ENCODE measurements at regions not wholly inside any gene's neighbourhood (a gene's known extent, or its start where the extent isn't known, plus 50 kb on each side); places are given as distances from the start of the nearest gene placed in this dataset.

DNA sequence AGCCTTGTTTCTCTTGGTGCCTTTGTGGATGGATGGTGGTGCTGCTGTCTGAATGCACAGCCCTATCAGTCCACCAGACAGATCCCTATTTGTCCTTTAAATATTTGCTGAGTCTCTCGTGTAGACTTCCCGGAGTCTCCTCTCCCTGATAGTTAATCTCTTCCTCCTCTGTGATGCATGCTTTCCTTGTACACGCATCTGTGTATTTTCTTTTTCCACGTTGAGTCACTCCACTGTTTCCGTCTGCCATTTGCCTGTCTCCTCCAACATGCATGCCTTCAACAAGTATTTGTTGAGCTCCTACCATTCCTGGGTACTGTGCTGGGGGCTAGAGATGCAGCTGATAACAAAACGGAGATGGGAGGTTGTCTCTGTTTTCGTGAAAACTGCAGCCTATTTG is 282.6 kb downstream of the HAPSTR1 start:
- DNase-seq (ENCODE audit: low read depth): no peak

DNA sequence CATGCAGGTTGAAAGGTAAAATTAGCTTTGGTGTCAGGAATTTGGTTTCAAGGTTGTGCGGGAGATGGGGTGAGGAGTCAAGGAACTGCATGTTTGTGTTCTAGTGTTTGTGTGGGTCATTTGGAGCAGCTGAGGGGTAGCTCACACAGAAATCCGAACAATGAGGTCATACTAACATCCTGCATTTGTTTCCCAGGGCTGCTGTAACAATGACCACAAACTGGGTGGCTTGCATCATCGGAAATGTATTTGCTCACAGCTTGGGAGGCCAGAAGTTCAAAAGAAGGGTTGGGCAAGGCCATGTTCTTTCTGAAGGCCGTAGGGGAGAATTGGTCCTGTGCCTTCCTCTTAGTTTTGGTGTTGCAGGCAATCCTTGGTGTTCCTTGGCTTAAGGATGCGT is 287.4 kb downstream of the HAPSTR1 start:
- DNase-seq (ENCODE audit: low read depth): no peak

DNA sequence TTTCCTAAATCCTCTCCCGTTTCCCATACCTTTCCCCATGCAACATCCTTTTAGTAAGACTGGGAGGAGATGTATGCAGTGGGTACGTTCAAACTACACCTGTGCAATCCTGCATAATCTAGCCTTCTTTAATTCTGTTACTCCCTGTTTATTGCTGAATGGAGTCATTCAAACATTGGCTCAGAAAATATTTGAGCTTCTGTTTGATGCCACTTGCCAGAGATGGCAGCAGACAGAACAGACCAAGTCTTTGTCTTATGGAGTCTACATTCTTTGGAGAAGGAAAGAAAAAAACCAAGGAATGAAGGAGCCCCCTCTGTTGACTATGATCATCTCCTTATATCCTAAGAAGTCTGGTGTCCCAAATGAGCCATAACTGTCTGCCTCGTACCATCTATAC is 288.8 kb downstream of the HAPSTR1 start:
- DNase-seq (ENCODE audit: low read depth): no peak

DNA sequence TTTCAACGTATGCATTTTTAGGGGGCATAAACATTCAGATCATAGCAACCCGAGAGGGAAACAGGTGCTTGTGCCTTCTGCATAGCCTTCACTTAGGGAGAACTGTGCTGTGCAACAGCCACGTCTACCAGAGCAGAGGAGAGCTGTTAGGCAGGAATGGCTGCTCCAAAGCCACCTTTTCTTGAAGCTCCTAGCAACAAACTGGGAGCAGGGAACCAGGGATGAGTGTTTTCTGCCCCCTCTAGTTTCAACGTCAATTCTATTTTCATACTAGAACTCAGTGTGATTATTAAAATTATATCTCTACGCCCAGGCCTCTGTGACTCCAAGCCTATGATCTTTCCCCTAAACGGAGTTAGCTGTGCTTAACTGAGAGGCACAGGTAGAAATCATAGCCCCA is 290.0 kb downstream of the HAPSTR1 start:
- DNase-seq (ENCODE audit: low read depth): no peak

DNA sequence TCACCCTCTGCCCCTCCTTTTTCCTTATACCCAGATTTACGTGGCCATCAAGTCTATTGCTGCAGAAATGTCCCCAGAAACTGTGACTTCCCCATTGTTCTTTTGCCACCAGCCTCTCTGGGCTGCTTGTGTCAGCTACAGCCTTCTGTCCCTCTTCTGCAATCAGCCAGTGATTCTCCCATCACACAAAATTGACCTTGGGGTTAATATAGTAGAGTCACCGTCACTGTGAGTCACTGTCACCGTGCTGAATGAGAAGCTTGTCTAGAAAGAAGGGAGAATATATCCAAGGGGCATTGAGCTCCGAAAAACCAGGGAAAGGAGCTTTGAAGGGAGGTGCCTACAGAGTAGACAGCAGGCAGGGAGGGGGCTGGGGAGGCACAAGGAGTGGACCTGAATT is 290.5 kb downstream of the HAPSTR1 start:
- DNase-seq (ENCODE audit: low read depth): no peak

DNA sequence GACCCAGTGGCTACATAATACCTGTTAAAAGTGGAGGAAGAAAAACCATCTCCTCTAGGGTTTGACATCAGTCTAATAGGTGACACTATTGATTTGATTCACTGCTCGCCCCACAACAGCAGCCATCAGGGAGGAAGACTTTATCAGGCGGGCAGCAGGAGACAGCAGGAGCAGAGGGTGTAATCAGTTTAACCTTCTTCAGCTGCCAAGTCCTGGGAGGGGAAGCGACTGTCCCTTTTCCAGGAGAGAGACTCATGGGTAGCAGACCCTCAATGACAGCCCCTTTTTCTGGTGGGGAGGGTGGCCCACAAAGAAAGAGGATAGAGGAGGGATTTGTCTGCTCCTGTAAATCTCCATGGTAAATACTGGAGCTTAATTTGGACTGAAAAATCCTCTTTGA is 291.8 kb downstream of the HAPSTR1 start:
- DNase-seq (ENCODE audit: low read depth): no peak

DNA sequence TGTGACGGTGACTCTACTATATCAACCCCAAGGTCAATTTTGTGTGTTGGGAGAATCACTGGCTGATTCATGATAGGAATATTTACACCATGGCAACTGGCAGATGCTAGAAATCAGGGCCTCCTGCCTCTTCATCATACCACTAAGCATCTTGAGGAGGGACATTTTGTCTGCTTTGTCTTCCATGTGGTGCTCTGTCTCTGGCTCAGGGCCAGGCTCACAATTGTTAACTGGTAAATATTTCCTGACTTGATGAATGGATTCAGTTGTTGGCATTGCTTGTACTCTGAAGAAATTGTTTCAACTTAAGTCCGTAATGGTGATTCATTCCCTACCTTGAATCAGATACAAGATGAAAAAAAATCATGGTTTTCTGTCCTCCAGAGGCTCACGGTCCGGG is 292.7 kb downstream of the HAPSTR1 start:
- DNase-seq (ENCODE audit: low read depth): no peak

DNA sequence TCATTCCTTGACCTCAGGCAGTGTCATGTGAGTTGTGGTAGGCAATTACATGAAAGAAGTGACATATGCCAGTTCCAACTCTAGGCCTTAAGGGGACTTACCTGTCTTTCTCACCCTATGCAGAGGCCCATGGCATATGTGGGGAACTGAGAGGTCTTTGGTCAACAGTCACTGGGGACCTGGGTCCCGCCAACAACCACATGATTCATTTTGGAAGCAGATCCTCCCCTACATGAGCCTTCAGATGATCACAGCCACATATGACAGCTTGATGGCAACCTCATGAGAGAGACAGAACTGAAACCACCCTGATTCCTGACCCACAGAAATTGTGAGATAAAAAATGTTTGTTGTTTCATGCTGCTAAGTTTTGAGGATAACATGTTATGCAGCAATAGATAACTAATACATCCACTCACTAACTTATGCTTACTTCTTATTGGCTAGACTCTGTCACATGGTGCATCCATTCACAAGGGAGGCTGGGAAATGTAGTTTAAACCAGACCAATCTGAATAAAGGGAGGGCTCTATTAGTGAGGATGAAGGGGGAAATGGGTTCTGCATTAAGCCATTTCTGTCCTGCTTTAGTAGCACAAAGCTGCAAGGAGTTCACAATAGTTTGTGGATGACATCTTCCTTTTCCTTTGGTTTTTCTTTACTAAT is 298.2 kb downstream of the HAPSTR1 start:
- DNase-seq (ENCODE audit: low read depth): no peak

DNA sequence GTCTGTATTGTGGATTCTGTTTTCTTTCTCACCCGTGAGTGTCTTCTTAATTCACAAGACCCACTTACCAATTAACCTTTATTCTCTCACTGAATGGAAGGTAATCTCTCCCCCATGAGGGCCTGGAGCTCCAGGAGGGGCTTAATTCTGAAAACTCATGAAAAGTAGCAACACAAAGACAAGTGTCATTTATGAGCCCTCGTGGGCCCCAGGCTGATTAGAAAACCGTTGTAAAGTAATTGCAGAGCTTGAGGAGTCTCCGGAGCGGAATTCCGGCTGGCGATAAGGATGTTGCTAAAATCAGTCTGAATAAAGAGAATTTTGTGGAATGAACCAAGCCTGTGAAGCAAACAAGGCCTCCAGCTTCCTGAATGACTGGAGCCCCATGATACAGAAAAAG is 301.5 kb downstream of the HAPSTR1 start:
- DNase-seq (ENCODE audit: low read depth): no peak

DNA sequence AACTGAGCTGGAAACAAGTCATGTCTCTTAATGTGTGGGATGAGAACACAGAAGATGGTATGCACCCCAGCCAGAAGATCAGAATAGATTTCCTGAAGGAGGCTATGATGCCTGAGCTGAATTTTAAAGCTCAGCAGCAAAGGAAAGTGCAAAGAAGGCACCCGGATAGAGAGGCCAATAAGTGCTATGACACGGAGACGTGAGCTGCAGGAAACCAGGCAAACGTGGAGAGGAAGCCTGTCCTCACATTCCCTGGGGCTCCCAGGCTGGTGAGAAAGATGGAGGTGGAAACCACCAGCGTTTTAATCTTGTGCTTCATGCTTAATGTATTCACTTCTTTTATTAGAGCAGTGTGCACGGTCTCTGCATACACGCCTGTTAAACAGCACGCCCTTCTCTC is 302.1 kb downstream of the HAPSTR1 start:
- no peak for DNase-seq (ENCODE audit: low read depth)

DNA sequence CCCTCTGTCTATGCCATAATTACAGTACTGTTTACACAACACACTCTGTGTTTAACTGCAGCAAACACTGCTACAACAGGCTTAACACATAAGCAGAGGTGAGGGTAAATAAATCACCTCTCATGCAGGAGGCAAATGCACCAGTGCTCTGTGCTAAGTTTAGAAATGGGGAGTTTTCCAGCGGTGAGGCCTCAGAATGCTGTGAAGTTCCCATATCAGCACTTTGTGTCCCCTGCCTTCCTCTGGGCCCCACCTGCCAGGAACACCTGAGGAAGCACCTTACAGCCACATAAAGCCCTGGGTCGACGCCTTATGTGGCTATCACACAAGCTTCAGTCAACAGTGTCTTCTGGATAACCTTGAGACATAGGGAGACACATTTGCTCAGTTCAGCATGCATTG is 304.5 kb downstream of the HAPSTR1 start:
- DNase-seq (ENCODE audit: low read depth): no peak

DNA sequence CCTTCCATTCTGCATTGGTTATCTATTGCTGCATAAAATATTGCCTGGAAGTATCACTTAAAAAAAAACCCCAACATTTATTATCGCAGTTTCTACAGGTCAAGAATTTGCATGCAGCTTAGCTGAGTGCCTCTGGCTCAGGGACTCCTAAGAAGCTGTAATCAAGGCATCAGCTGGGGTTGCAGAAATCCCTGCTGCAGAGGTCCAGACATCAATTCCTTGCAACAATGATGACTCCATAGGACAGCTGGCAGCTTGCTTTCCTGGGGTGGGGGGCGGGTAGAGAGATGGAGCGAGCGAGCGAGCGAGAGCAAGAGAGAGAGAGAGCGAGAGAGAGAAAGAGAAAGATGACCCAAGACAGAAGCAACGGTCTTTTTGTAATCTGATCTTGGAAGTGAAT is 308.1 kb downstream of the HAPSTR1 start:
- DNase-seq (ENCODE audit: low read depth): no peak

DNA sequence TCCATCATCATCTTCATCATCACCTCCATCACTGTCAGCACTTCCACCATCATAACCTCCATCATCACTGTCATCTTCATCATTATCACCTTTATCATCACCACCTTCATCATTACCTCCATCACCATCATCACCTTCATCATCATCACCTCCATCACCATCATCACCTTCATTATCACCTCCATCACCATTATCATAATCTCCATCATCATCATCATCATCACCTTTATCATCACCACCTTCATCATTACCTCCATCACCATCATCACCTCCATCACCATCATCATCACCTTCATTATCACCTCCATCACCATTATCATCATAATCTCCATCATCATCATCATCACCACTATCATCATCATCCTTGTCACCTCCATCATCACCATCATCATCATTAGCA is 309.7 kb downstream of the HAPSTR1 start:
- DNase-seq (ENCODE audit: low read depth): no peak

DNA sequence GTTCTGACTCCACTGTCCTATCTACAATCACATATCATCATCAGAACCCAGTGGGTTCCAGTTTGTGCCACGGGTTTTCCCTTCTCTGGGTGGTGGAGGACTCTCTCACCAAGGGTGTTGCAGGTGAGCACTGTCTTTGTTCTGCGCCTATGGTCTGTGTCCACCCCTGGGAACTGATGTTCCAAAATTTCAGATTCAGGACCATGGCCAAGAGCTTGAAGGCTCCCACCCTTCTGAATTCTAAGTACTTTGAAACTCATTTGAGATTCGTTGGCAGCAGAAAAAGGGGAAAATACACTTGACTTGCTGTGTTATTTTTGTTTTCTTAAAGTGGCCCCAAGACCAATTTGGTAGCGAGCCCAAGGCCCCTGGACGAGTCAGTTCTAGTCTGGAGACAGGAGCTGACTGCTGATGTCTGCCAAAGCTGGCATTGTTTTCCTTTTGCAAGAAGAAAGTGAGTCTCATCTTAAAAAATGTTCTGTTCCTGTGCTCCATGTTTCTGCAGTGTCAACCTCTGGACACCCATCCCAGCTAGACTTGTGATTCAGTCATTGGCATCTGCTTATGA is 310.9 kb downstream of the HAPSTR1 start:
- no peak for DNase-seq (ENCODE audit: low read depth)

DNA sequence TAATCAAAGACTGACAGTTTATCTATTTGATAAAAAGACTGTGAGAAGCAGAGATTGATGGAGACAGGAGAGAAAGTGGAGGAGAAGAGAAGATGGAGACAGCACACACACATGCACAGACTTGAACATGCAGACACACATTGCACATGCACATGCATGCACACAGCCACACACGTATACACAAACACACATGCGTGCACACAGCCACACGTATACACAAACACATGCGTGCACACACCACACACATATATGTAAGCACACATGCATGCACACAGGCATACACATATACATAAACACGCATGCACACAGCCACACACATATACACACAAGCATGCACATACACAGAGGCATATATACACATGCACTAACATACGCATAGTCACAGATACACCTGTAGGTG is 313.4 kb downstream of the HAPSTR1 start:
- DNase-seq (ENCODE audit: low read depth): no peak

DNA sequence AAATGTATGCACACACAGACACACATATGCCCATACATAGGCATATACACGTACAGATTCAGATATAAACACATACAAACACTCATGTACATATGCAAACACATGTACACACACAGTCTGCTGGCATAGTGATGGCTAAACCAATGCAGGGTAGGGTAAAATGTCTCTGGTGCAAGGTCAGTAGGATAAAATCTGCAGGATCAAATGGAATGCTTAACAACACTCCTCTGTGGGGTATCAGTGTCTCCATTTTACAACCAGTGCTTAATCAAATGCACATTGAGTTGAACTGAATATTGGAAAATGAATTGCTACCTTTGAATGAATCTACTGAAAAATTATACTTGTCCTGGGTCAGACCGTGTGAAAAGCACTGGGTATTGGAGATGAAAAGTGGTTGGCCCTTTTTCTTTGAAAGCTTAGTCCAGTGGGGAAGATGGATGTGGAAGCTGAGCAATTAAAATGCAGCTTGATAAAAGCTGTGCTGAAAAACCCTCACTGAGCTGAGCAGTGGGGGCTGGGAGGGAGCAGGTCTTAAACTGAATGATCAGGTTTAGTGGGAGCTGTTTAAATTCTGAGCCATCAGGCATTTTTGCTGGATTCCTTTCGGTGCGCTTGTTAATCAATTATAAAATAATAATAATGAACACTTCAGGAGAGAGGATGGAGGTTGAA is 314.7 kb downstream of the HAPSTR1 start:
- DNase-seq (ENCODE audit: low read depth): no peak

DNA sequence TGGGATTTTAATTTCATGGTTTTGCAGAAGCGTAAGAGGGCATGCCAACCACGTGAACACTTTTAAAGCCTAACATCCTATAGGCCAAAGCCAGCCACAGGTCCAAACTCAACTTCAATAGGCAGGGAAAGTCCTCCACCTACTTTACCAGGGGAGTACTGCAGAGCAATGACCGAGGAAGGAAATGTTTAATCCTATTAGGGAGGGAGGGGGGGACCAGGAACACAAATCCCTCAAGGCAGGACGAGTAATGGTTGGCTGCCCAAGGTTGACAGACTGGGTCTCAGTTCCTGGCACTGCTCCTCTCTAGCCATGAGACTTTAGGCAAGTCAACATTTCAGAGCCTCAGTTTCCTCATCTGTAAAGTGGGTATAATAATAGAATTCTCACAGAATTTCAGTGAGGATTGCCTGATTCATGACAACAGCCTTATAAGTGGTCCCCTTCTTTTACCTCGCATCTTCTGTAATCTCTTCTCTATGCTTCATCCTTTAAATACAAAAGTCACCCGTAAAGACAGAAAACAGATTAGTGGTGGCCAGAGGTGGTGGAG is 315.8 kb downstream of the HAPSTR1 start:
- DNase-seq (ENCODE audit: low read depth): no peak

DNA sequence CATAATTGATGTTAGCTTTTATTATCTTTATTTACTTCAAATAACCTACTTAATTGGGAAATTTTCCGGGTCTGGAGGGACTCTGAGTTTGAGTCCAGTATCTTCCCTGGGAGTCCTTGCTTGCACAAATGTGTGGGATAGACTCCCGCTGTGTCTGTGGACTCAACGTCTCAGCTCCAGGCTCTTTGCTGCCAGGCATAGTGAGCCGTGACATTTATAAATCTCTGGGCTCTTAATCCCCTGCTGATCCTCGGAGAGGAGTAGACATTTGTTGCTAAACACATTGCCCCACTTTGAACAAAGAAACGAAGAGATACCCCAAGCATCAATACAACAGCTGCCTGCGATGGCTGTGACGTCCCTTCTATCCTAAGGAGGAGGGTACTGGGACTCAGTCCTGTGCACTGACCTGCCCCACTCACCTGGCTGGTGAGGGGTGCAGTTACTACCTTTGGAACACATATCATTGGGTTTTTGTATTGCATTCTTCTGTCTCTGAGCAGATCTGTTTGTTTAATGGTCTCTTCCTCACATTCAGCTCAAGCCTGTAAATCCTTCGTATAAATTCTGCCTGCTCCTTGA is 316.9 kb downstream of the HAPSTR1 start:
- no peak for DNase-seq (ENCODE audit: low read depth)

DNA sequence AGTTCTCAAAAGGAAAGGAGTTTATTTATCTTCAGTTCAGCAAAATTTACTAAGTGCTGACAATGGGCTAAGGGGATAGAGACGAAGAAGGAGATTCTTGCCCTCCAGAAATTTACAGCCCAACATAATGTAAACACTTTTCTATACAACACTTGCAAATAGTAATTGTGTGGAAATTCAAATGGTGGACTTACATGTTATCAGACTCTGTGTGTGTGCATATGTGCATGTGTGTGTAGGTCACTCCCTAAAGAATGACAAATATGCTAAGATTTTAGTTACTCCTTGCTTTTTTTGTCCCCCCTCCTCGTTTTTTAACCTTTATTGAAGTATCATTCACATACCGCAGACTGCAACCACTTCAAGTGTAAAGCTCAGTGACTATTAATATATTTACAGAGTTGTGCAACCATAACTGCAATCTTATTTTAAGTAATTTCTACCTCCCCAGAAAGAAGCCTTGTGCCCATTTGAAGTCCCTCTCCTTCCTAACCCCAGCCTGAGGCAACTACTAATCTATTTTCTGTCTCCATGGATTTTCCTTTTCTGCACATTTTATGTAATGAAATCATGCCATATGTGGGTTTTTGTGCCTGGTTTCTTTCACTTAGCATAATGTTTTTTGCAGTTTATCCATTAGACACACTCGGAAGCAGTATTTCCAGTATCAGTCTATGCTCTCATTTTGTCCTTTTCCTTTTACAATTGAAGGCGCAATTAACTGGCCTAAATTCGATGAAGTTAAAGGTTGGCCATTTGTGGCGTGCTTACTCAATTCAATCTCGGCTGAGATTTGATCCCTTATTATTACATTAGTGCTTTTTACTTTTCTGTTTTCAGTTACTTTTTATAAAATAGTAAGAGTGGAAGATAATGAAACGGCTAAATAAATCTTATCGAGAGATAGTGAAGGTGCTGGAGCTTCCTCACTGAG is 318.4 kb downstream of the HAPSTR1 start:
- no peak for DNase-seq (ENCODE audit: low read depth)

DNA sequence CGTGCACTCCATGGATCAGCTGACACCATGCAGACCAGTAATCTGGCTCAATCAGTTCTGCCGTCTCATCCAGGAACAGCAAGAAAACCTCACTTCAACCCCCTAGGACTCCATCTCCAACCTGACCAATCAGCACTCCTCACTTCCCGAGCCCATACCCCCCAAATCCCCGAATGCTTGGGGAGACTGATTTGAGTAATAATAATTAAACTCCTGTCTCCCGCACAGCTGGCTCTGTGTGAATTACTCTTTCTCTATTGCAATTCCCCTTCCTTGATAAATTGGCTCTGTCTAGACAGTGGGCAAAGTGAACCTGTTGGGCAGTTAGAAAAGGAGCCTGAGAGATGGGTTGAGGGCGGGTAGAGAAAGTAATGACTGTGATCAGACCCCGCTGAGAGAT is 320.0 kb downstream of the HAPSTR1 start:
- no peak for DNase-seq (ENCODE audit: low read depth)

DNA sequence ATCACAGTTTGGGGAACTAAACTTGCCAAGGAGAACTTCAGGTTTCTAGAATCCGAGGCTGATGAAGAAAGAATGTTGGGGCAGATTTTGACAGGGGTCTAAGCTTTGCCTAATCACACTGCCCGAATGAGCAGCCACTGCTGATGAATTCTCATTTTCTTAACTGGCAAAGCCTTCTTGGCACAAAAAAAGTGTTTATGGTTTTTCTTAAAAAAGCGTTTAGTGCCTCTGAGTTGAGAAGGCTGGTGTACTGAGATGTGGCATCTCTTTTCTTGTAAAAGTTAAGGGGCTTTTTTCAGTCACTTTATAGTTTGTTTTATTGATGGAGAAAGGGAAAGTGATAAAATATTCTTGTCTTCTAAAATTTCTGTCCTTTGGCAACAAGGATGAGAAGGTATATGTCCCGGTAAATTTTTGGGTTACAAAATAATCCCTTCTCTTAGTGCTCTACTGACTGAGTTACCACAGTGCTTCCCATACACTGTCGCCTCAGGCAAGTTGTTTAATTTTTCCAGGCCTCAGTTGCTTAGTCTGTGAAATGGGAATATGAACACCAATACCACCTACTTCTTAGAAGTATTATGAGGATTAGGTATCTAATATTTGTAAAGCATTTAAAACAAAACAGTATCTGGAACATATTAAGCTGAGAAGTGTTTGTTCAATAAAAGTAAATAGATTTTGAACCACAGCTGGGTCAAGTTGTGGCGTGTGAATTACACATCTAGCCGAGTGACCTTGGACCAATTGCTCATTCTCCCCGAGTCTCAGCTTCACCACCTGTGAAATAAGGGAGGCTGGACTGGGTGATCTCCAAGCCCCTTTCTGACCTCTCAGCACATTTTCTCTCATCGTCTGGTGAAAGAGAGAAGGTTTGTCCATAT is 320.8 kb downstream of the HAPSTR1 start:
- DNase-seq (ENCODE audit: low read depth): no peak
